HCT116 (cell line): ENCODE measurements at regions not wholly inside any gene's neighbourhood (a gene's known extent, or its start where the extent isn't known, plus 50 kb on each side); places are given as distances from the start of the nearest gene placed in this dataset.

Source experiments
- ATAC-seq: fragments of 200-7000 bp; cut with Tn5 transposase; 2 replicates; pipeline ENCODE4 v1.9.1; 2020; ENCODE audit warnings: mild to moderate bottlenecking, moderate library complexity
- BruUV-seq: library from RNA; stranded (reverse); fragments of 400-500 nt; replicated peaks from 2 replicates; lab custom pipeline; 2021; lab: Mats Ljungman, UMichigan
- CTCF ChIA-PET: fragments of 300-600 bp; sonication (Branson Sonifier 250); formaldehyde crosslinking; loops from one replicate; lab custom pipeline; 2021; ENCODE audit warnings: antibody characterized with exemption; lab: Charles Lee
- POLR2A ChIA-PET: fragments of 300-600, 350-600 bp; sonication (Branson Sonifier 250); formaldehyde crosslinking; loops from one replicate; lab custom pipeline; 2021; ENCODE audit warnings: antibody characterized with exemption; lab: Charles Lee
- RAD21 ChIA-PET, 2 experiments: fragments of 300-600 bp; sonication (Branson Sonifier 250); formaldehyde crosslinking; loops; one replicate each; lab custom pipeline; 2023; ENCODE audit warnings: low total read pairs in 2 of 2; ENCODE audit not compliant: uncharacterized antibody in 2 of 2, unreplicated experiment in 2 of 2, low non-redundant PET in 1 of 2; lab: Charles Lee
- DNase-seq: peaks from one replicate; pipeline ENCODE4 v3.0.0-alpha.2; 2010; ENCODE audit warnings: low read depth, low spot score
- H2AFZ ChIP-seq: fragments of 200-600 bp; shearing (Covaris generic), sonication (generic); 2 replicates; pipeline ENCODE4 v1.6.1; 2017; ENCODE audit warnings: low read depth, mixed run types, mixed read lengths, antibody characterized with exemption, low read length; ENCODE audit not compliant: poor library complexity, severe bottlenecking
- H3K27ac ChIP-seq: 2 replicates; pipeline ENCODE4 v1.5.1; 2012; ENCODE audit warnings: low read depth, low read length
- H3K27me3 ChIP-seq: fragments of 200-600 bp; sonication (generic); 2 replicates; pipeline ENCODE4 v1.6.1; 2016; ENCODE audit warnings: mixed run types, low read length, mixed read lengths; ENCODE audit not compliant: insufficient read depth
- H3K36me3 ChIP-seq, 2 experiments: fragments of 200-500 bp in 1 of 2; fragments of 200-600 bp in 1 of 2; sonication (Bioruptor generic) in 1 of 2; sonication (generic) in 1 of 2; 2 replicates each; pipeline versions ENCODE4 v1.5.1 to v1.6.1; 2014 to 2016; ENCODE audit warnings: low read length in 2 of 2, inconsistent platforms in 1 of 2, mixed read lengths in 1 of 2, mixed run types in 1 of 2; ENCODE audit not compliant: insufficient read depth in 2 of 2, control insufficient read depth in 1 of 2
- H3K4me1 ChIP-seq, 2 experiments: fragments of 200-600 bp in 1 of 2; sonication (generic) in 1 of 2; 2 replicates each; pipeline versions ENCODE4 v1.5.1 to v1.6.1; 2012 to 2017; ENCODE audit warnings: low read length in 2 of 2, inconsistent platforms in 1 of 2, mild to moderate bottlenecking in 1 of 2, mixed read lengths in 1 of 2, mixed run types in 1 of 2, moderate library complexity in 1 of 2; ENCODE audit not compliant: insufficient read depth in 2 of 2, control insufficient read depth in 1 of 2
- H3K4me2 ChIP-seq: fragments of 200-600 bp; sonication (generic); 2 replicates; pipeline ENCODE4 v1.6.1; 2017; ENCODE audit warnings: mixed run types, low read length, mixed read lengths
- H3K4me3 ChIP-seq, 2 experiments: fragments of 200-600 bp in 1 of 2; sonication (generic) in 1 of 2; replicated peaks in 1 of 2; 2 replicates each; pipeline ENCODE4 v1.5.1; 2011 to 2016; ENCODE audit warnings: low read length in 2 of 2, control low read depth in 1 of 2, low read depth in 1 of 2, mild to moderate bottlenecking in 1 of 2, mixed read lengths in 1 of 2, mixed run types in 1 of 2
- H3K79me2 ChIP-seq: fragments of 200-600 bp; sonication (generic); 2 replicates; pipeline ENCODE4 v1.6.1; 2017; ENCODE audit warnings: mild to moderate bottlenecking, mixed run types, low read length, moderate library complexity, mixed read lengths; ENCODE audit not compliant: insufficient read depth
- H3K9ac ChIP-seq: fragments of 200-600 bp; sonication (generic); 2 replicates; pipeline ENCODE4 v1.6.1; 2016; ENCODE audit warnings: low read length, mixed read lengths
- H3K9me2 ChIP-seq: fragments of 200-600 bp; sonication (generic), shearing (Covaris generic); 2 replicates; pipeline ENCODE4 v1.6.1; 2017; ENCODE audit warnings: mixed run types, mild to moderate bottlenecking, moderate library complexity; ENCODE audit not compliant: insufficient read depth
- H3K9me3 ChIP-seq, 2 experiments: fragments of 200-500 bp in 1 of 2; fragments of 200-600 bp in 1 of 2; sonication (Bioruptor generic) in 1 of 2; sonication (generic) in 1 of 2; 2 replicates each; pipeline ENCODE4 v1.6.1; 2014 to 2017; ENCODE audit warnings: low read length in 2 of 2, mixed read lengths in 2 of 2, inconsistent platforms in 1 of 2, low read depth in 1 of 2, mild to moderate bottlenecking in 1 of 2, mixed run types in 1 of 2, moderate library complexity in 1 of 2; ENCODE audit not compliant: control insufficient read depth in 1 of 2, insufficient read depth in 1 of 2
- H4K20me1 ChIP-seq: fragments of 200-600 bp; sonication (generic), shearing (Covaris generic); 2 replicates; pipeline ENCODE4 v1.6.1; 2017; ENCODE audit warnings: mixed run types, mild to moderate bottlenecking, moderate library complexity; ENCODE audit not compliant: insufficient read depth
- ATF3 ChIP-seq: IDR thresholded peaks from 2 replicates; pipeline ENCODE4 v1.6.1; 2012
- CTCF ChIP-seq, 3 experiments: fragments of 200-600 bp in 1 of 3; sonication (generic) in 1 of 3; IDR thresholded peaks in 2 of 3; conservative IDR thresholded peaks in 1 of 3; 2 replicates each; pipeline ENCODE4 v1.5.1; 2012 to 2017; ENCODE audit warnings: low read depth in 2 of 3, low read length in 2 of 3, antibody characterized with exemption in 1 of 3, borderline replicate concordance in 1 of 3, control low read depth in 1 of 3, mild to moderate bottlenecking in 1 of 3, mixed read lengths in 1 of 3, mixed run types in 1 of 3, moderate library complexity in 1 of 3; ENCODE audit not compliant: insufficient read depth in 1 of 3
- ELF1 ChIP-seq: IDR thresholded peaks from 2 replicates; pipeline ENCODE4 v1.6.1; 2012; ENCODE audit warnings: low read depth, borderline replicate concordance
- POLR2AphosphoS5 ChIP-seq: IDR thresholded peaks from 2 replicates; pipeline ENCODE4 v1.6.1; 2011; ENCODE audit warnings: mild to moderate bottlenecking, low read depth, low read length, moderate library complexity
- SIN3A ChIP-seq: IDR thresholded peaks from 2 replicates; pipeline ENCODE4 v1.6.1; 2012; ENCODE audit warnings: low read depth
- SRF ChIP-seq: IDR thresholded peaks from 2 replicates; pipeline ENCODE4 v1.6.1; 2012; ENCODE audit warnings: low read depth
- ZFX ChIP-seq: fragments of 450-650 bp; IDR thresholded peaks from 2 replicates; pipeline ENCODE4 v1.6.1; 2017
- ZNF274 ChIP-seq: fragments of 200-500 bp; sonication (Bioruptor generic); IDR thresholded peaks from 2 replicates; pipeline ENCODE4 v1.6.1; 2014; ENCODE audit warnings: mild to moderate bottlenecking, low read depth, low read length, inconsistent platforms
- intact Hi-C: fragments of 100-400 bp; cut with micrococcal nuclease; formaldehyde crosslinking; loops from 2 replicates; pipeline ENCODE4 v1.10.0; 2022
- TF ChIP-seq, protein P1 (sequence below): IDR thresholded peaks from 2 replicates; pipeline ENCODE4 v1.6.1; 2012; ENCODE audit warnings: low read depth

GRCh38 chr5:138662599-138662998 lies 87.4 kb upstream of the HSPA9 start:
- ATAC-seq (no peak), DNase-seq (no peak)
- no peaks in the 10 kb centered on the region for H3K9me2 ChIP-seq
- no peak overlapping the region for H3K4me2 ChIP-seq
- POLR2A ChIA-PET, result no interaction called here
- peaks cover 4 to 8% of the 10 kb centered on the region in 2 experiments; a peak in 2 of 4 replicates for H3K4me1 ChIP-seq
- no peak overlapping the region for H3K4me3 ChIP-seq
- no peaks in the 10 kb centered on the region for H3K27me3 ChIP-seq
- no TSS peak for BruUV-seq
- TF ChIP-seq SRF (no peak), ATF3 (no peak)
- TF ChIP-seq, protein P1, sequence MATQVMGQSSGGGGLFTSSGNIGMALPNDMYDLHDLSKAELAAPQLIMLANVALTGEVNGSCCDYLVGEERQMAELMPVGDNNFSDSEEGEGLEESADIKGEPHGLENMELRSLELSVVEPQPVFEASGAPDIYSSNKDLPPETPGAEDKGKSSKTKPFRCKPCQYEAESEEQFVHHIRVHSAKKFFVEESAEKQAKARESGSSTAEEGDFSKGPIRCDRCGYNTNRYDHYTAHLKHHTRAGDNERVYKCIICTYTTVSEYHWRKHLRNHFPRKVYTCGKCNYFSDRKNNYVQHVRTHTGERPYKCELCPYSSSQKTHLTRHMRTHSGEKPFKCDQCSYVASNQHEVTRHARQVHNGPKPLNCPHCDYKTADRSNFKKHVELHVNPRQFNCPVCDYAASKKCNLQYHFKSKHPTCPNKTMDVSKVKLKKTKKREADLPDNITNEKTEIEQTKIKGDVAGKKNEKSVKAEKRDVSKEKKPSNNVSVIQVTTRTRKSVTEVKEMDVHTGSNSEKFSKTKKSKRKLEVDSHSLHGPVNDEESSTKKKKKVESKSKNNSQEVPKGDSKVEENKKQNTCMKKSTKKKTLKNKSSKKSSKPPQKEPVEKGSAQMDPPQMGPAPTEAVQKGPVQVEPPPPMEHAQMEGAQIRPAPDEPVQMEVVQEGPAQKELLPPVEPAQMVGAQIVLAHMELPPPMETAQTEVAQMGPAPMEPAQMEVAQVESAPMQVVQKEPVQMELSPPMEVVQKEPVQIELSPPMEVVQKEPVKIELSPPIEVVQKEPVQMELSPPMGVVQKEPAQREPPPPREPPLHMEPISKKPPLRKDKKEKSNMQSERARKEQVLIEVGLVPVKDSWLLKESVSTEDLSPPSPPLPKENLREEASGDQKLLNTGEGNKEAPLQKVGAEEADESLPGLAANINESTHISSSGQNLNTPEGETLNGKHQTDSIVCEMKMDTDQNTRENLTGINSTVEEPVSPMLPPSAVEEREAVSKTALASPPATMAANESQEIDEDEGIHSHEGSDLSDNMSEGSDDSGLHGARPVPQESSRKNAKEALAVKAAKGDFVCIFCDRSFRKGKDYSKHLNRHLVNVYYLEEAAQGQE, result peak; percentile 81
- H3K9me3 ChIP-seq, result no peaks in the 10 kb centered on the region
- no peak overlapping the region for H2AFZ ChIP-seq
- CTCF ChIA-PET, result no interaction called here
- no peak overlapping the region for H3K9ac ChIP-seq
- RAD21 ChIA-PET, result no interaction called here
- no peak overlapping the region for H3K27ac ChIP-seq
- H4K20me1 ChIP-seq, result no peaks in the 10 kb centered on the region
- H3K36me3 ChIP-seq, result no peaks in the 10 kb centered on the region
- intact Hi-C loops, result no loop called here
- no peaks in the 10 kb centered on the region for H3K79me2 ChIP-seq

- ChIA-PET CTCF (no interaction called here), POLR2A (no interaction called here), RAD21 (no interaction called here)
- H3K4me3 ChIP-seq, result no peak overlapping the region
- H3K9me3 ChIP-seq, result no peaks in the 10 kb centered on the region
- no peak overlapping the region for H3K9ac ChIP-seq
- ATAC-seq (no peak), DNase-seq (no peak)
- no peaks in the 10 kb centered on the region for H3K36me3 ChIP-seq
- peaks cover 4 to 8% of the 10 kb centered on the region in 2 experiments; a peak in 2 of 4 replicates for H3K4me1 ChIP-seq
- H3K79me2 ChIP-seq, result no peaks in the 10 kb centered on the region
- no peaks in the 10 kb centered on the region for H3K9me2 ChIP-seq
- no peak overlapping the region for H2AFZ ChIP-seq
- H3K27me3 ChIP-seq, result no peaks in the 10 kb centered on the region
- H4K20me1 ChIP-seq, result no peaks in the 10 kb centered on the region
- no peak overlapping the region for H3K27ac ChIP-seq
- BruUV-seq, result no TSS peak
- intact Hi-C loops, result no loop called here
- no peak overlapping the region for H3K4me2 ChIP-seq
- TF ChIP-seq ZNF274, result no peak
- TF ChIP-seq CTCF (IDR thresholded peaks at IDR 0.05 in 2 of 3, conservative IDR thresholded peaks at IDR 0.05 in 1 of 3; ENCODE audit: borderline replicate concordance in 1 of 3, insufficient read depth in 1 of 3, low read depth in 2 of 3, low read length in 2 of 3), result no peak
- TF ChIP-seq POLR2AphosphoS5, result no peak
- no peak for TF ChIP-seq ZFX
- TF ChIP-seq SIN3A, result no peak
- no peak for TF ChIP-seq ATF3
- no peak for TF ChIP-seq ELF1
- TF ChIP-seq, protein P1, result no peak
Observed at GRCh38 chr5:138661991-138662434, 86.8 kb upstream of the HSPA9 start.
